B cell (primary cell): ENCODE measurements at regions not wholly inside any gene's neighbourhood (a gene's known extent, or its start where the extent isn't known, plus 50 kb on each side); places are given as distances from the start of the nearest gene placed in this dataset.

Experiments
- ATAC-seq: fragments of 200-7000 bp; cut with Tn5 transposase; one replicate; pipeline ENCODE4 v1.10.0; 2021; ENCODE audit warnings: low read depth, mild to moderate bottlenecking, moderate number of reproducible peaks, moderate library complexity
- CTCF ChIA-PET: fragments of 350-600 bp; sonication (Branson Sonifier 250); formaldehyde crosslinking; loops from one replicate; lab custom pipeline; 2021; ENCODE audit warnings: antibody characterized with exemption, inconsistent platforms; lab: Charles Lee
- POLR2A ChIA-PET: fragments of 350-600 bp; sonication (Branson Sonifier 250); formaldehyde crosslinking; loops from one replicate; lab custom pipeline; 2021; ENCODE audit warnings: antibody characterized with exemption; lab: Charles Lee
- DNase-seq: peaks from one replicate; pipeline ENCODE4 v3.0.0; 2013
- H2AFZ ChIP-seq: 2 replicates; pipeline ENCODE4 v1.6.1; 2012; ENCODE audit warnings: mild to moderate bottlenecking, low read depth, low read length; ENCODE audit not compliant: insufficient read depth, poor library complexity, severe bottlenecking
- H3K27ac ChIP-seq, 2 donors: 1 replicate in 1 of 2; 2 replicates in 1 of 2; pipeline ENCODE4 v1.5.1; 2012 to 2013; ENCODE audit warnings: low read length in 2 of 2, mild to moderate bottlenecking in 2 of 2, moderate library complexity in 1 of 2
- H3K27me3 ChIP-seq, 4 experiments: fragments of 200-600 bp in 1 of 4; sonication (generic) in 1 of 4; replicated peaks in 1 of 4; 1 replicate in 2 of 4; 2 replicates in 2 of 4; pipeline versions ENCODE4 v1.6.1 to v1.7.0; 2013 to 2016; ENCODE audit warnings: low read length in 3 of 4, mild to moderate bottlenecking in 2 of 4, mixed read lengths in 1 of 4, moderate library complexity in 1 of 4; ENCODE audit not compliant: insufficient read depth in 4 of 4, control insufficient read depth in 3 of 4; ENCODE audit errors: control extremely low read depth in 1 of 4
- H3K36me3 ChIP-seq, 2 experiments: replicated peaks in 1 of 2; 1 replicate in 1 of 2; 2 replicates in 1 of 2; pipeline versions ENCODE4 v1.6.1 to v1.7.1; 2013; ENCODE audit warnings: low read length in 1 of 2; ENCODE audit not compliant: insufficient read depth in 2 of 2, control insufficient read depth in 1 of 2; ENCODE audit errors: control extremely low read depth in 1 of 2, extremely low read depth in 1 of 2
- H3K4me1 ChIP-seq, 2 donors: fragments of 200-600 bp in 1 of 2; sonication (generic) in 1 of 2; 1 replicate in 1 of 2; 2 replicates in 1 of 2; pipeline versions ENCODE4 v1.5.1 to v1.6.1; 2013 to 2017; ENCODE audit warnings: low read length in 2 of 2; ENCODE audit not compliant: control insufficient read depth in 2 of 2, insufficient read depth in 2 of 2
- H3K4me2 ChIP-seq: replicated peaks from 2 replicates; pipeline ENCODE3; 2012; ENCODE audit warnings: mild to moderate bottlenecking, low read depth, low read length; ENCODE audit not compliant: poor library complexity, severe bottlenecking
- H3K4me3 ChIP-seq, 5 experiments: fragments of 200-600 bp in 1 of 5; sonication (generic) in 1 of 5; 1 replicate in 3 of 5; 2 replicates in 2 of 5; pipeline versions ENCODE4 v1.5.1 to v1.7.0; 2011 to 2016; ENCODE audit warnings: low read length in 4 of 5, mild to moderate bottlenecking in 4 of 5, low read depth in 2 of 5, control low read depth in 1 of 5, moderate library complexity in 1 of 5; ENCODE audit not compliant: insufficient read depth in 1 of 5; ENCODE audit errors: control extremely low read depth in 1 of 5, extremely low read depth in 1 of 5
- H3K79me2 ChIP-seq: fragments of 200-600 bp; sonication (generic); one replicate; pipeline ENCODE4 v1.6.0; 2016; ENCODE audit warnings: low read length; ENCODE audit not compliant: control insufficient read depth, insufficient read depth
- H3K9ac ChIP-seq: fragments of 200-600 bp; sonication (generic); 2 replicates; pipeline ENCODE4 v1.6.1; 2017; ENCODE audit warnings: mild to moderate bottlenecking, low read length, moderate library complexity
- H3K9me3 ChIP-seq, 3 donors: one replicate each; pipeline versions ENCODE4 v1.6.1 to v1.7.1; 2013; ENCODE audit warnings: low read length in 2 of 3; ENCODE audit not compliant: control insufficient read depth in 2 of 3, insufficient read depth in 1 of 3; ENCODE audit errors: control extremely low read depth in 1 of 3
- H4K20me1 ChIP-seq: 2 replicates; pipeline ENCODE4 v1.6.0; 2012; ENCODE audit warnings: mild to moderate bottlenecking, low read length; ENCODE audit not compliant: insufficient read depth, control insufficient read depth, poor library complexity, severe bottlenecking
- H3K27ac Mint-ChIP-seq: one replicate; pipeline ENCODE4 v1.8.0; 2021; ENCODE audit warnings: mixed read lengths
- H3K27me3 Mint-ChIP-seq: one replicate; pipeline ENCODE4 v1.8.0; 2021; ENCODE audit warnings: mixed read lengths
- H3K4me1 Mint-ChIP-seq: one replicate; pipeline ENCODE4 v1.8.0; 2021; ENCODE audit warnings: mixed read lengths
- H3K4me3 Mint-ChIP-seq: one replicate; pipeline ENCODE4 v1.8.0; 2021; ENCODE audit warnings: mixed read lengths
- H3K9me3 Mint-ChIP-seq: one replicate; pipeline ENCODE4 v1.8.0; 2022; ENCODE audit warnings: mixed read lengths; ENCODE audit not compliant: insufficient read depth
- EZH2 ChIP-seq: IDR thresholded peaks from 2 replicates; pipeline ENCODE4 v1.6.1; 2012; ENCODE audit warnings: borderline replicate concordance, low read depth, mild to moderate bottlenecking, moderate library complexity, low read length; ENCODE audit not compliant: insufficient read depth, poor library complexity, severe bottlenecking
- WGBS: methylation state at CpG from one replicate; pipeline ENCODE4 v1.1.5; 2013; ENCODE audit warnings: missing lambda C conversion rate; ENCODE audit not compliant: insufficient coverage; 5-methylcytosine and 5-hydroxymethylcytosine counted together
- intact Hi-C: fragments of 100-400 bp; cut with micrococcal nuclease; formaldehyde crosslinking; loops from one replicate; pipeline ENCODE4 v1.10.0; 2022
- TF ChIP-seq, protein P1 (sequence below): fragments of 200-600 bp; IDR thresholded peaks from one replicate; pipeline ENCODE4 v1.8.0; 2022; ENCODE audit warnings: antibody characterized with exemption, mild to moderate bottlenecking

DNA sequence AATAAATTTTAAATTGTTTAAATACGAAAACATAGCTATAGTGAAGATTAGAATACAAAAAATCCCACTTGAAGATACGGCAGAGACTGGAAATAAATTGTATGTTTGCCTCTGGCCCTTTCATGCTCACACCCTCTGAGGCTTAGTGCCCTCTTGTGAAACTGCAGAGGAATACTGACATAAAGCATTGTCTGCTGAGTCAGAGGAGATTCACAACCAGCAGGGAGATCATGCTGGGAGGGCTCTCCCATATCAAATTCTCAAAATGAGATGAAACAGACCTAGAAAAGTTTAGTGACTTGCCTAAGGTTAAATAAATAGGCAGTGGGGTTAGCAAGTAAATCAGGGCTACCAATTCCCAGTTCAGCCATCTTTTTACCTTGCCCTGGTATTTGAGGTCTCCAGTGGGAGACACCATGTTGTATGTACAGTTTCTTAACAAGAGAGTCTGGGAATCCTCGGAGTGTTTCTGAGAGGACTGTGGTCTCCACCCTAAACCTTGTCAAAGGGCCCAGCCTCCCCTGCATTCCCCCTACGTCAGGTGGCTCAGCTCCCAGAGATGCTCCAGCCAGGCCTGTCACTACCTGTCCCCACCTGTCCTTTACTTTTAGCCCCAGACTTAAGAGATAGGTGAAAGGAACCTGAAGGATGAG lies 581.4 kb upstream of the DIPK2B start:
- Histone ChIP-seq H3K27me3 (no peaks in the 10 kb centered on the region), H3K79me2 (no peaks in the 10 kb centered on the region), H2AFZ (no peak overlapping the region), H4K20me1 (no peaks in the 10 kb centered on the region), H3K4me1 (peaks cover 0 to 4% of the 10 kb centered on the region in 2 donors), H3K9me3 (no peaks in the 10 kb centered on the region), H3K36me3 (no peaks in the 10 kb centered on the region), H3K4me2 (no peak overlapping the region), H3K4me3 (no peak overlapping the region), H3K27ac (no peak overlapping the region), H3K9ac (no peak overlapping the region)
- TF ChIP-seq, protein P1, sequence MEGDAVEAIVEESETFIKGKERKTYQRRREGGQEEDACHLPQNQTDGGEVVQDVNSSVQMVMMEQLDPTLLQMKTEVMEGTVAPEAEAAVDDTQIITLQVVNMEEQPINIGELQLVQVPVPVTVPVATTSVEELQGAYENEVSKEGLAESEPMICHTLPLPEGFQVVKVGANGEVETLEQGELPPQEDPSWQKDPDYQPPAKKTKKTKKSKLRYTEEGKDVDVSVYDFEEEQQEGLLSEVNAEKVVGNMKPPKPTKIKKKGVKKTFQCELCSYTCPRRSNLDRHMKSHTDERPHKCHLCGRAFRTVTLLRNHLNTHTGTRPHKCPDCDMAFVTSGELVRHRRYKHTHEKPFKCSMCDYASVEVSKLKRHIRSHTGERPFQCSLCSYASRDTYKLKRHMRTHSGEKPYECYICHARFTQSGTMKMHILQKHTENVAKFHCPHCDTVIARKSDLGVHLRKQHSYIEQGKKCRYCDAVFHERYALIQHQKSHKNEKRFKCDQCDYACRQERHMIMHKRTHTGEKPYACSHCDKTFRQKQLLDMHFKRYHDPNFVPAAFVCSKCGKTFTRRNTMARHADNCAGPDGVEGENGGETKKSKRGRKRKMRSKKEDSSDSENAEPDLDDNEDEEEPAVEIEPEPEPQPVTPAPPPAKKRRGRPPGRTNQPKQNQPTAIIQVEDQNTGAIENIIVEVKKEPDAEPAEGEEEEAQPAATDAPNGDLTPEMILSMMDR, result no peak
- TF ChIP-seq EZH2, result no peak
- H3K9me3 Mint-ChIP-seq, result no peaks in the 10 kb centered on the region
- no peak for DNase-seq
- ATAC-seq, result no peak
- H3K27ac Mint-ChIP-seq, result no peak overlapping the region
- WGBS, result no CpG with 5 or more reads among the region's 4 CpGs
- intact Hi-C loops, result no loop called here
- ChIA-PET CTCF (interaction anchor here (0.7 to 1.2 kb wide), 2 partner anchors 257 to 267 kb away, joined by 3 to 4 read pairs; no protein-coding TSS in a partner anchor), POLR2A (no interaction called here)
- H3K4me1 Mint-ChIP-seq, result peaks cover 4% of the 10 kb centered on the region
- H3K27me3 Mint-ChIP-seq, result no peaks in the 10 kb centered on the region
- H3K4me3 Mint-ChIP-seq, result no peak overlapping the region

DNA sequence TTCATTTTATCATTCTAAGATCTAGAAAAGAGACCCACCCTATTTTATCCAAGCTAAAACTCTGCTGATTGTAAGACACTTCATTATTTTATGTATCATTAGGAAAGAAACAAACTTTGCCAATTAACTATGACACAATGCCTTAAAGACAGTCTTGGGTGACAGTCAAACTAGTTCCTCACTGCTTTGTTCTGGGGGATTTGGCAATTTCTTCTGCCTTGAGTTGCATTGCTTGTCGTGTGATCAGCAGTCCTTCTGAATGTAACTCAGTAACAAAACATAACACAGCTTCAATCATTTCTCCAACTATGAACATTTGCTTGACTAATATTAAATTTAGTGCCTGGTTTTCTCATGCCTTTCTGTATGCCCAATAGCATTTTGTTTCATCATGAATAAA lies 577.9 kb upstream of the DIPK2B start:
- H3K4me1 Mint-ChIP-seq, result peaks cover 6% of the 10 kb centered on the region
- Histone ChIP-seq H3K4me3 (no peak overlapping the region), H3K27ac (no peak overlapping the region), H3K79me2 (no peaks in the 10 kb centered on the region), H2AFZ (no peak overlapping the region), H4K20me1 (no peaks in the 10 kb centered on the region), H3K9me3 (no peaks in the 10 kb centered on the region), H3K4me1 (peaks cover 0 to 4% of the 10 kb centered on the region in 2 donors), H3K9ac (no peak overlapping the region), H3K36me3 (no peaks in the 10 kb centered on the region), H3K27me3 (no peaks in the 10 kb centered on the region), H3K4me2 (no peak overlapping the region)
- no peaks in the 10 kb centered on the region for H3K27me3 Mint-ChIP-seq
- H3K9me3 Mint-ChIP-seq, result no peaks in the 10 kb centered on the region
- no CpG with 5 or more reads among the region's 1 CpG for WGBS
- ATAC-seq (no peak), DNase-seq (no peak)
- ChIA-PET CTCF (no interaction called here), POLR2A (no interaction called here)
- TF ChIP-seq EZH2, result no peak
- TF ChIP-seq, protein P1, result no peak
- intact Hi-C loops, result no loop called here
- H3K4me3 Mint-ChIP-seq, result no peak overlapping the region
- H3K27ac Mint-ChIP-seq, result no peak overlapping the region
